Neuronal stem cell (in vitro differentiated cells): ENCODE measurements at regions not wholly inside any gene's neighbourhood (a gene's known extent, or its start where the extent isn't known, plus 50 kb on each side); places are given as distances from the start of the nearest gene placed in this dataset.

Source experiments
- DNase-seq: peaks from one replicate; pipeline ENCODE4 v3.0.0-alpha.2; 2013; ENCODE audit warnings: low spot score
- H2AFZ ChIP-seq: one replicate; pipeline ENCODE4 v1.6.1; 2013; ENCODE audit warnings: mild to moderate bottlenecking, low read length, inconsistent platforms
- H2AK5ac ChIP-seq: 2 replicates; pipeline ENCODE4 v1.6.1; 2013; ENCODE audit warnings: low read depth, mild to moderate bottlenecking, inconsistent platforms, low read length, moderate library complexity, mixed read lengths
- H2BK120ac ChIP-seq: 2 replicates; pipeline ENCODE4 v1.6.1; 2013; ENCODE audit warnings: low read depth, mild to moderate bottlenecking, inconsistent platforms, low read length, moderate library complexity, mixed read lengths
- H2BK12ac ChIP-seq: one replicate; pipeline ENCODE4 v1.6.1; 2013; ENCODE audit warnings: low read length, inconsistent platforms
- H2BK15ac ChIP-seq: 2 replicates; pipeline ENCODE4 v1.6.1; 2013; ENCODE audit warnings: mild to moderate bottlenecking, low read length, inconsistent platforms, mixed read lengths
- H2BK5ac ChIP-seq: one replicate; pipeline ENCODE4 v1.6.1; 2013; ENCODE audit warnings: inconsistent platforms, mild to moderate bottlenecking, low read length, moderate library complexity
- H3K14ac ChIP-seq: one replicate; pipeline ENCODE4 v1.6.1; 2013; ENCODE audit warnings: low read length, inconsistent platforms
- H3K18ac ChIP-seq: 2 replicates; pipeline ENCODE4 v1.6.1; 2013; ENCODE audit warnings: low read length, inconsistent platforms
- H3K23ac ChIP-seq: 2 replicates; pipeline ENCODE4 v1.6.1; 2013; ENCODE audit warnings: low read depth, mild to moderate bottlenecking, mixed read lengths, low read length, inconsistent platforms; ENCODE audit not compliant: poor library complexity
- H3K27ac ChIP-seq: replicated peaks from 3 replicates; pipeline ENCODE4 v1.5.1; 2013; ENCODE audit warnings: low read length, inconsistent platforms
- H3K27me3 ChIP-seq, 3 experiments: 2 replicates each; pipeline ENCODE4 v1.6.1; 2013; ENCODE audit warnings: low read length in 3 of 3, mild to moderate bottlenecking in 2 of 3, inconsistent platforms in 1 of 3, low read depth in 1 of 3, mixed read lengths in 1 of 3, moderate library complexity in 1 of 3; ENCODE audit not compliant: control insufficient read depth in 3 of 3, insufficient read depth in 3 of 3
- H3K36me3 ChIP-seq, 2 donors: replicated peaks in 1 of 2; 2 replicates each; pipeline ENCODE4 v1.6.1; 2013; ENCODE audit warnings: low read length in 2 of 2; ENCODE audit not compliant: control insufficient read depth in 2 of 2, insufficient read depth in 2 of 2
- H3K4ac ChIP-seq: 2 replicates; pipeline ENCODE4 v1.6.1; 2013; ENCODE audit warnings: inconsistent platforms, mild to moderate bottlenecking, low read length, moderate library complexity
- H3K4me1 ChIP-seq, 2 donors: 1 replicate in 1 of 2; 2 replicates in 1 of 2; pipeline ENCODE4 v1.6.1; 2013; ENCODE audit warnings: low read length in 2 of 2, low read depth in 1 of 2; ENCODE audit not compliant: control insufficient read depth in 2 of 2, insufficient read depth in 1 of 2
- H3K4me2 ChIP-seq: one replicate; pipeline ENCODE4 v1.6.1; 2013; ENCODE audit warnings: mild to moderate bottlenecking, low read length, inconsistent platforms; ENCODE audit not compliant: insufficient read depth, poor library complexity, severe bottlenecking
- H3K4me3 ChIP-seq, 2 donors: 2 replicates each; pipeline ENCODE4 v1.5.1; 2013; ENCODE audit warnings: low read length in 2 of 2, mild to moderate bottlenecking in 2 of 2, inconsistent platforms in 1 of 2, moderate library complexity in 1 of 2
- H3K79me1 ChIP-seq: one replicate; pipeline ENCODE4 v1.6.1; 2013; ENCODE audit warnings: low read depth, mild to moderate bottlenecking, inconsistent platforms, low read length, moderate library complexity
- H3K9ac ChIP-seq: one replicate; pipeline ENCODE4 v1.6.1; 2013; ENCODE audit warnings: mild to moderate bottlenecking, low read depth, low read length, inconsistent platforms; ENCODE audit not compliant: poor library complexity
- H3K9me3 ChIP-seq, 2 donors: replicated peaks in 1 of 2; 2 replicates each; pipeline versions ENCODE3 to v1.6.1; 2013; ENCODE audit warnings: low read length in 2 of 2, mild to moderate bottlenecking in 2 of 2, inconsistent platforms in 1 of 2, low read depth in 1 of 2, mixed read lengths in 1 of 2, moderate library complexity in 1 of 2; ENCODE audit not compliant: control insufficient read depth in 2 of 2, insufficient read depth in 1 of 2
- H4K8ac ChIP-seq: one replicate; pipeline ENCODE4 v1.6.1; 2013; ENCODE audit warnings: low read depth, mild to moderate bottlenecking, inconsistent platforms, low read length, moderate library complexity
- H4K91ac ChIP-seq: one replicate; pipeline ENCODE4 v1.6.1; 2013; ENCODE audit warnings: low read length, low read depth, mild to moderate bottlenecking, inconsistent platforms; ENCODE audit not compliant: poor library complexity
- WGBS, 2 donors: extraction: QIAGEN DNeasy Blood & Tissue Kit; methylation state at CpG; one replicate each; pipeline ENCODE4 v1.1.7; 2013; ENCODE audit warnings: missing lambda C conversion rate in 2 of 2, mixed read lengths in 1 of 2; ENCODE audit not compliant: insufficient read length in 2 of 2, insufficient replicate concordance in 1 of 2; ENCODE audit errors: extremely low coverage in 2 of 2; 5-methylcytosine and 5-hydroxymethylcytosine counted together

- peak overlapping the region; percentile 43 for H4K8ac ChIP-seq
- H3K27me3 ChIP-seq = peaks cover 0 to 22% (median 21%) of the 10 kb centered on the region in 3 experiments
- no peak overlapping the region for H2BK12ac ChIP-seq
- H2AFZ ChIP-seq = peak overlapping the region; percentile 35
- no peak overlapping the region for H2AK5ac ChIP-seq
- H2BK120ac ChIP-seq = no peak overlapping the region
- no peak for DNase-seq
- H3K4me3 ChIP-seq = peak overlapping the region; percentile 46 to 83
- H3K14ac ChIP-seq = no peak overlapping the region
- H4K91ac ChIP-seq = no peak overlapping the region
- WGBS, 2 donors = no CpG with 5 or more reads among the region's 53 CpGs
- H3K23ac ChIP-seq = peak overlapping the region; percentile 65
- H3K36me3 ChIP-seq = no peaks in the 10 kb centered on the region
- peak overlapping the region; percentile 88 for H3K9ac ChIP-seq
- peaks cover 2 to 7% of the 10 kb centered on the region in 2 donors for H3K4me1 ChIP-seq
- no peak overlapping the region for H3K4ac ChIP-seq
- peak overlapping the region; percentile 97 for H3K18ac ChIP-seq
- H2BK15ac ChIP-seq = no peak overlapping the region
- H3K4me2 ChIP-seq = peak overlapping the region; percentile 69
- peak overlapping the region; percentile 31 for H3K27ac ChIP-seq
- H3K9me3 ChIP-seq = peaks cover 0 to 2% of the 10 kb centered on the region in 2 donors
- peak overlapping the region; percentile 75 for H2BK5ac ChIP-seq
- no peaks in the 10 kb centered on the region for H3K79me1 ChIP-seq
Observed at GRCh38 chrX:40174854-40175510, 77.2 kb upstream of the BCOR start.

GRCh38 chrX:40174001-40174853 is 76.5 kb upstream of the BCOR start:
- Histone ChIP-seq H2AK5ac (no peak overlapping the region), H4K91ac (no peak overlapping the region), H3K4me1 (peaks cover 2 to 7% of the 10 kb centered on the region in 2 donors), H2BK12ac (no peak overlapping the region), H2BK5ac (no peak overlapping the region), H3K36me3 (no peaks in the 10 kb centered on the region), H3K4me3 (peak overlapping the region in 1 of 2 donors; percentile 2), H3K14ac (no peak overlapping the region), H3K4me2 (no peak overlapping the region), H3K4ac (no peak overlapping the region), H2BK120ac (no peak overlapping the region), H3K9me3 (peaks cover 0 to 2% of the 10 kb centered on the region in 2 donors), H4K8ac (no peak overlapping the region), H3K27me3 (peaks cover 0 to 24% (median 22%) of the 10 kb centered on the region in 3 experiments), H3K27ac (no peak overlapping the region), H2BK15ac (no peak overlapping the region), H3K9ac (no peak overlapping the region), H3K23ac (no peak overlapping the region), H3K79me1 (no peaks in the 10 kb centered on the region), H2AFZ (no peak overlapping the region), H3K18ac (peak overlapping the region; percentile 83)
- no peak for DNase-seq
- WGBS, 2 donors = no CpG with 5 or more reads among the region's 41 CpGs

- Histone ChIP-seq H2AFZ (no peak overlapping the region), H3K27ac (no peak overlapping the region), H3K4me3 (no peak overlapping the region), H3K4ac (no peak overlapping the region), H3K4me2 (no peak overlapping the region), H3K4me1 (peaks cover 0 to 9% of the 10 kb centered on the region in 2 donors), H2BK5ac (no peak overlapping the region), H2AK5ac (no peak overlapping the region), H3K14ac (no peak overlapping the region), H2BK120ac (no peak overlapping the region), H4K91ac (no peak overlapping the region), H4K8ac (peak overlapping the region; percentile 43), H3K9ac (no peak overlapping the region), H3K36me3 (no peaks in the 10 kb centered on the region), H2BK15ac (no peak overlapping the region), H3K79me1 (no peaks in the 10 kb centered on the region), H3K9me3 (peaks cover 0 to 2% of the 10 kb centered on the region in 2 donors), H2BK12ac (no peak overlapping the region), H3K27me3 (peaks cover 0 to 24% (median 22%) of the 10 kb centered on the region in 3 experiments), H3K23ac (no peak overlapping the region), H3K18ac (no peak overlapping the region)
- WGBS, 2 donors = no CpG with 5 or more reads among the region's 17 CpGs
- DNase-seq = no peak
Observed at GRCh38 chrX:40173143-40174000, 75.6 kb upstream of the BCOR start.
